Fibroblast of pulmonary artery (primary cell): ENCODE measurements at regions not wholly inside any gene's neighbourhood (a gene's known extent, or its start where the extent isn't known, plus 50 kb on each side); places are given as distances from the start of the nearest gene placed in this dataset.

Source experiments
- DNase-seq: peaks from one replicate; pipeline ENCODE4 v3.0.0-alpha.2; 2010; ENCODE audit warnings: low read depth
- H3K4me3 ChIP-seq: replicated peaks from 2 replicates; pipeline ENCODE4 v1.5.1; 2011; ENCODE audit warnings: low read depth, mild to moderate bottlenecking, control low read depth, low read length, moderate library complexity
- CTCF ChIP-seq: IDR thresholded peaks from 2 replicates; pipeline ENCODE4 v1.5.1; 2011; ENCODE audit warnings: mild to moderate bottlenecking, control low read depth, low read length, inconsistent platforms; ENCODE audit errors: missing control alignments

DNA sequence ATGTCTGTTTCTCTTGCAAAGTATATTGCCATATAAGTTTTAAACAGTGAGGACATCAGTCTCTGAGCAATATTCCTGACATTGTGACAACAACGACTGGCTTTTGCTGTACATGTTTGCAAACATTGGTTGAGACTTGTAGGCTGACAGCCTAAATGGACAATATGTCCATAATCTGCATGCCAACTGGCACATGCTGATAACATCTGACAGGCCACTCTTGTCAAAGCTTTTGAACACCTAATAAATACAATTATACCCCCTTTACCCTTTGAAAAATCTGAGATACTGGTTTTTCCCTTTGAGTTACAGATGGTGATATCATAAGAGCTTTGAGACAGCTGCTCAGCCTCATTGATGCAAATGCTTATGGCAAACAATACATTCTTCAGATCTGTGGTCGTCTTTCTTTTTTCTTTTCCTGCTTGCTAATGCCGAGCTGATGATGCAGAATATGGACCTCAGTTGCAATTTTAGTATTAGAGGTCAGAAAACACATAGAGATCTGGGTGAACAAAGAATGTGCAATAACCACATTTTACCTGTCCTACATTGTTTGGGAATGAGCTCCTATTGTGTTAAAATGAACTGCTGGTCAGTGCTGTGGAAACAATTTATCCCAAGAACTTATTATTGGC is 114.9 kb downstream of the RFC3 start:
- no peak for TF ChIP-seq CTCF
- DNase-seq, result peak; percentile 20
- no peak overlapping the region for H3K4me3 ChIP-seq

DNA sequence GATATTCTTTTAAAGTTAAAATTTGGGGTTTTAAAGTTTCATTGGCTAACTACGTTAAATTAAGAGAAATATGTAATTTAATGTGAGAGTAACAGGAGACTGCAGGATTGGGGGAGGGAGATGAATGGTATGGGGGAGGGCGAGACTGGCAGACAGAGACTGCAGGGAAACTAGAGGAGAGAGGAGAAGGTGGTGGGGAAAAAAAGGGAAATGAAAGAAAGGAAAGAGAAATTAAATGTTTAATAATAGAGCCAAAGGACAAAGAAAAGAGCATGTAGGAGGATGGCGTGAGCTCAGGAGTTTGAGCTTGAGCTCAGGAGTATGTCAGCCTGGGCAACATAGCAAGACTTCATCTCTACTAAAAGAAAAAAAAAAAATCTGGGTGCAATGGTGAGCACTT is 115.9 kb downstream of the RFC3 start:
- DNase-seq, result no peak
- TF ChIP-seq CTCF, result no peak
- H3K4me3 ChIP-seq, result no peak overlapping the region

DNA sequence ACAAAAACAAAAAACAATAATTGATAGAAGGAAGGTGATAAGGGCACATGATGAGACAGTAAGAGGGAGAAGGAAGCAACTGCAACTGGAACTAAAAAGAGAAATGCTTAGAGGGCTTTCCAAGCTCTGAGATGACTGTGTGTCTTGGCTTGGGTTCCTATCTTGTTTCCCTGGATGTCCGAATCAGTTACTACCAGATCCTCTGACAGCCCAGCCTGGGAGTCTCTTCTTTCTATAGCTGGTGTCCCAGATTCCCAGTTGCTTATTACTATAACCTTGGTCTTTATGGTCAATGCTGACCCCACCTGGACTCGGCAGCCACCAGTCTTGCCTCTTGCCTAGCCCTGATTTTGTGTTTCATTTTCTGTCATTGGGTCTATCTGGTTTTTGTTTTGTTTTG is 116.4 kb downstream of the RFC3 start:
- no peak for TF ChIP-seq CTCF
- DNase-seq, result no peak
- H3K4me3 ChIP-seq, result no peak overlapping the region

GRCh38 chr13:33934951-33935371 is 117.0 kb downstream of the RFC3 start:
- TF ChIP-seq CTCF, result no peak
- no peak for DNase-seq
- no peak overlapping the region for H3K4me3 ChIP-seq

- TF ChIP-seq CTCF, result no peak
- no peak for DNase-seq
- no peak overlapping the region for H3K4me3 ChIP-seq
Measured at GRCh38 chr13:33935969-33936368, 118.0 kb downstream of the RFC3 start.

GRCh38 chr13:33937373-33938098 is 119.6 kb downstream of the RFC3 start:
- no peak for TF ChIP-seq CTCF
- no peak overlapping the region for H3K4me3 ChIP-seq
- DNase-seq, result no peak

DNA sequence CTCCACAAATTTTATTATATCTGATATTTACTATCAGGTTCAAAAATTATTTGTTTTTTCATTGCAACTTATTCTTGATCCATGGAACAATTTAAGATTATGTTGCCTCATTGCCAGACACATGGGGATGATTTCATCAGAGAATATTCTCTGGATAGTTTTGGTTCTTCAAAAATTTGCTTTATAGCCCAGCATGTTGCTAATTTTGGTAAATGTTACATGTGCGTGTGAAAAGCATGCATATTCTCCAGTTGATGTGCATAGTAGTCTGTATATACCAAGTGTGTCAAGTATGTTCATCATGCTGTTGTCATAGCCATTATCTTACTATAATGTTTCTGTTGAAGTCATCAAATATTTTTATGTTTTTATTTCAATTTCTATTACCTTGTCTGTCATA is 122.3 kb downstream of the RFC3 start:
- DNase-seq, result no peak
- TF ChIP-seq CTCF, result no peak
- no peak overlapping the region for H3K4me3 ChIP-seq
